OCI-LY1 (cell line): ENCODE measurements at regions not wholly inside any gene's neighbourhood (a gene's known extent, or its start where the extent isn't known, plus 50 kb on each side); places are given as distances from the start of the nearest gene placed in this dataset.

Experiments
- CTCF ChIP-seq: fragments of 200-600 bp; sonication (generic), shearing (Covaris generic); IDR thresholded peaks from 2 replicates; pipeline ENCODE4 v1.5.1; 2017; ENCODE audit warnings: mild to moderate bottlenecking, antibody characterized with exemption, low read length, moderate library complexity, mixed read lengths
- EZH2 ChIP-seq: fragments of 200-600 bp; sonication (generic), shearing (Covaris generic); IDR thresholded peaks from 2 replicates; pipeline ENCODE4 v1.8.0; 2017; ENCODE audit warnings: borderline replicate concordance, mixed run types, mild to moderate bottlenecking, antibody characterized with exemption, low read length, moderate library complexity, mixed read lengths

GRCh38 chr1:5448486-5448885, 543.7 kb downstream of the NPHP4 start:
- TF ChIP-seq CTCF (no peak), EZH2 (no peak)
